IMR-90 (cell line): ENCODE measurements at regions not wholly inside any gene's neighbourhood (a gene's known extent, or its start where the extent isn't known, plus 50 kb on each side); places are given as distances from the start of the nearest gene placed in this dataset.

ENCODE experiments used
- ATAC-seq: fragments of 200-7000 bp; cut with Tn5 transposase; 2 replicates; pipeline ENCODE4 v1.9.1; 2020; ENCODE audit warnings: low read depth, mild to moderate bottlenecking, moderate library complexity
- BruUV-seq: library from RNA; stranded (reverse); fragments of 400-500 nt; replicated peaks from 2 replicates; lab custom pipeline; 2021; lab: Mats Ljungman, UMichigan
- CTCF ChIA-PET: fragments of 300-600 bp; formaldehyde crosslinking; extraction: SDS; loops from one replicate; lab custom pipeline; 2021; ENCODE audit warnings: antibody characterized with exemption; lab: Yijun Ruan, JAX
- POLR2A ChIA-PET: fragments of 300-600 bp; sonication (Branson Sonifier 250); formaldehyde crosslinking; loops from one replicate; lab custom pipeline; 2022; ENCODE audit warnings: antibody characterized with exemption; ENCODE audit not compliant: unreplicated experiment; lab: Charles Lee
- DNase-seq: peaks from one replicate; pipeline ENCODE4 v3.0.0; 2013
- H2AFZ ChIP-seq: replicated peaks from 2 replicates; pipeline ENCODE3; 2013; ENCODE audit warnings: low read length, mild to moderate bottlenecking; ENCODE audit not compliant: poor library complexity
- H2AK5ac ChIP-seq: 2 replicates; pipeline ENCODE4 v1.6.1; 2013; ENCODE audit warnings: low read depth, low read length, inconsistent platforms
- H2AK9ac ChIP-seq: replicated peaks from 2 replicates; pipeline ENCODE3; 2013; ENCODE audit warnings: mild to moderate bottlenecking, low read depth, low read length, moderate library complexity; ENCODE audit not compliant: poor library complexity
- H2BK120ac ChIP-seq: 2 replicates; pipeline ENCODE4 v1.6.1; 2013; ENCODE audit warnings: low read depth, low read length, inconsistent platforms
- H2BK15ac ChIP-seq: 3 replicates; pipeline ENCODE4 v1.6.1; 2013; ENCODE audit warnings: low read depth, low read length, inconsistent platforms
- H2BK20ac ChIP-seq: 2 replicates; pipeline ENCODE4 v1.6.1; 2013; ENCODE audit warnings: low read depth, mild to moderate bottlenecking, inconsistent platforms, low read length, moderate library complexity
- H2BK5ac ChIP-seq: 2 replicates; pipeline ENCODE4 v1.6.1; 2013; ENCODE audit warnings: mild to moderate bottlenecking, low read depth, low read length, inconsistent platforms; ENCODE audit not compliant: poor library complexity, severe bottlenecking
- H3K14ac ChIP-seq: replicated peaks from 2 replicates; pipeline ENCODE4 v1.6.1; 2013; ENCODE audit warnings: low read depth, low read length, inconsistent platforms
- H3K18ac ChIP-seq: 2 replicates; pipeline ENCODE4 v1.6.1; 2013; ENCODE audit warnings: low read depth, low read length, control low read depth
- H3K23ac ChIP-seq: 2 replicates; pipeline ENCODE4 v1.6.1; 2013; ENCODE audit warnings: low read depth, low read length, inconsistent platforms
- H3K27ac ChIP-seq: 2 replicates; pipeline ENCODE4 v1.5.1; 2013; ENCODE audit warnings: mild to moderate bottlenecking, control low read depth, low read length; ENCODE audit not compliant: insufficient read depth
- H3K27me3 ChIP-seq: 2 replicates; pipeline ENCODE4 v1.6.1; 2013; ENCODE audit warnings: low read length; ENCODE audit not compliant: control insufficient read depth, insufficient read depth
- H3K36me3 ChIP-seq: 2 replicates; pipeline ENCODE4 v1.6.1; 2013; ENCODE audit warnings: low read length, mixed read lengths; ENCODE audit not compliant: control insufficient read depth, insufficient read depth
- H3K4ac ChIP-seq: 2 replicates; pipeline ENCODE4 v1.6.1; 2013; ENCODE audit warnings: low read depth, low read length, inconsistent platforms
- H3K4me1 ChIP-seq: 2 replicates; pipeline ENCODE4 v1.6.1; 2013; ENCODE audit warnings: low read length, mixed read lengths; ENCODE audit not compliant: control insufficient read depth, insufficient read depth
- H3K4me2 ChIP-seq: 2 replicates; pipeline ENCODE4 v1.6.1; 2013; ENCODE audit warnings: low read depth, mild to moderate bottlenecking, control low read depth, low read length, moderate library complexity
- H3K4me3 ChIP-seq: 2 replicates; pipeline ENCODE4 v1.5.1; 2013; ENCODE audit warnings: low read depth, mild to moderate bottlenecking, control low read depth, low read length, moderate library complexity; ENCODE audit not compliant: insufficient read depth
- H3K56ac ChIP-seq: 2 replicates; pipeline ENCODE4 v1.6.1; 2013; ENCODE audit warnings: low read length, inconsistent platforms; ENCODE audit not compliant: insufficient read depth; ENCODE audit errors: extremely low read depth
- H3K79me1 ChIP-seq, 2 experiments: 2 replicates each; pipeline ENCODE4 v1.6.1; 2013; ENCODE audit warnings: low read length in 2 of 2, inconsistent platforms in 1 of 2, low read depth in 1 of 2
- H3K9ac ChIP-seq: 2 replicates; pipeline ENCODE4 v1.6.1; 2013; ENCODE audit warnings: low read depth, low read length, control low read depth
- H3K9me1 ChIP-seq: 2 replicates; pipeline ENCODE4 v1.6.1; 2013; ENCODE audit warnings: low read length, inconsistent platforms; ENCODE audit not compliant: insufficient read depth
- H3K9me3 ChIP-seq: 2 replicates; pipeline ENCODE4 v1.6.1; 2013; ENCODE audit warnings: low read length; ENCODE audit not compliant: control insufficient read depth, insufficient read depth
- H4K20me1 ChIP-seq: 2 replicates; pipeline ENCODE4 v1.6.1; 2013; ENCODE audit warnings: low read length, inconsistent platforms; ENCODE audit not compliant: insufficient read depth
- H4K5ac ChIP-seq: 2 replicates; pipeline ENCODE4 v1.6.1; 2013; ENCODE audit warnings: mild to moderate bottlenecking, low read depth, low read length, control low read depth
- H4K8ac ChIP-seq, 2 experiments: 2 replicates each; pipeline ENCODE4 v1.6.1; 2013; ENCODE audit warnings: low read depth in 2 of 2, low read length in 2 of 2, control low read depth in 1 of 2, inconsistent platforms in 1 of 2
- H4K91ac ChIP-seq: 2 replicates; pipeline ENCODE4 v1.6.1; 2013; ENCODE audit warnings: low read depth, low read length, inconsistent platforms; ENCODE audit not compliant: insufficient read depth
- BHLHE40 ChIP-seq: fragments of 150-350 bp; IDR thresholded peaks from 2 replicates; pipeline ENCODE4 v1.6.1; 2016; ENCODE audit warnings: mild to moderate bottlenecking, low read depth, low read length
- CEBPB ChIP-seq: IDR thresholded peaks from 2 replicates; pipeline ENCODE4 v1.6.1; 2012; ENCODE audit warnings: low read depth, low read length, improper control_type of control experiment
- CHD1 ChIP-seq: IDR thresholded peaks from 2 replicates; pipeline ENCODE4 v1.6.1; 2012; ENCODE audit warnings: low read depth, low read length, improper control_type of control experiment
- CTCF ChIP-seq: conservative IDR thresholded peaks from 2 replicates; pipeline ENCODE4 v1.5.1; 2012; ENCODE audit warnings: mild to moderate bottlenecking, low read depth, low read length, improper control_type of control experiment
- ELK1 ChIP-seq: fragments of 150-350 bp; IDR thresholded peaks from 2 replicates; pipeline ENCODE4 v1.6.1; 2016; ENCODE audit warnings: low read depth, mild to moderate bottlenecking, low read length, moderate library complexity, borderline replicate concordance
- FOS ChIP-seq: fragments of 150-350 bp; IDR thresholded peaks from 2 replicates; pipeline ENCODE4 v1.6.1; 2016; ENCODE audit warnings: low read depth, low read length
- MAFK ChIP-seq: IDR thresholded peaks from 2 replicates; pipeline ENCODE4 v1.6.1; 2012; ENCODE audit warnings: low read depth, low read length, improper control_type of control experiment
- MAZ ChIP-seq: IDR thresholded peaks from 2 replicates; pipeline ENCODE4 v1.6.1; 2012; ENCODE audit warnings: low read depth, mild to moderate bottlenecking, low read length, improper control_type of control experiment, moderate library complexity, borderline replicate concordance
- MXI1 ChIP-seq: IDR thresholded peaks from 2 replicates; pipeline ENCODE4 v1.6.1; 2012; ENCODE audit warnings: low read depth, mild to moderate bottlenecking, low read length, moderate library complexity, borderline replicate concordance
- NFE2L2 ChIP-seq: fragments of 150-350 bp; IDR thresholded peaks from 2 replicates; pipeline ENCODE4 v1.6.1; 2016; ENCODE audit warnings: low read depth, mild to moderate bottlenecking, low read length
- POLR2A ChIP-seq: IDR thresholded peaks from 2 replicates; pipeline ENCODE4 v1.6.1; 2012; ENCODE audit warnings: mild to moderate bottlenecking, low read depth, low read length
- RAD21 ChIP-seq: IDR thresholded peaks from 2 replicates; pipeline ENCODE4 v1.6.1; 2012; ENCODE audit warnings: low read length, improper control_type of control experiment
- RCOR1 ChIP-seq: IDR thresholded peaks from 2 replicates; pipeline ENCODE4 v1.6.1; 2012; ENCODE audit warnings: mild to moderate bottlenecking, low read length, improper control_type of control experiment; ENCODE audit not compliant: insufficient replicate concordance
- RFX5 ChIP-seq: IDR thresholded peaks from 2 replicates; pipeline ENCODE4 v1.8.0; 2012; ENCODE audit warnings: low read depth, mild to moderate bottlenecking, low read length, moderate library complexity
- SMC3 ChIP-seq: fragments of 150-350 bp; IDR thresholded peaks from 2 replicates; pipeline ENCODE4 v1.6.1; 2016; ENCODE audit warnings: low read depth, mild to moderate bottlenecking, antibody characterized with exemption, low read length, moderate library complexity
- WGBS, 2 experiments: methylation state at CpG; one replicate each; pipeline versions ENCODE4 v1.1.5 to v1.1.7; 2013; ENCODE audit warnings: missing lambda C conversion rate in 2 of 2; ENCODE audit not compliant: insufficient read length in 1 of 2; ENCODE audit errors: extremely low coverage in 2 of 2; 5-methylcytosine and 5-hydroxymethylcytosine counted together
- dilution Hi-C: fragments of 300-500 bp; cut with HindIII; formaldehyde crosslinking; loops from one replicate; pipeline ENCODE4 v1.14.3; 2018; ENCODE audit warnings: low sequenced_read_pairs; ENCODE audit not compliant: unreplicated experiment
- in situ Hi-C: fragments of 300-500 bp; cut with MboI; formaldehyde crosslinking; loops from 3 replicates; pipeline ENCODE4 v1.14.3; 2019; ENCODE audit warnings: low sequenced_read_pairs, inconsistent platforms, mixed read lengths
- intact Hi-C: fragments of 100-400 bp; cut with micrococcal nuclease; formaldehyde crosslinking; loops from 2 replicates; pipeline ENCODE4 v1.10.0; 2022
- TF ChIP-seq, protein P1 (sequence below): fragments of 150-350 bp; IDR thresholded peaks from 2 replicates; pipeline ENCODE4 v1.6.1; 2017; ENCODE audit warnings: mild to moderate bottlenecking, antibody characterized with exemption, low read length, low read depth

GRCh38 chr14:36006623-36007022, 169.9 kb downstream of the PTCSC3 start:
- no CpG with 5 or more reads among the region's 4 CpGs for WGBS, 2 experiments
- CTCF ChIA-PET, result no interaction called here
- H3K23ac ChIP-seq, result no peak overlapping the region
- H3K4me2 ChIP-seq, result no peak overlapping the region
- POLR2A ChIA-PET, result no interaction called here
- no peak overlapping the region for H3K9ac ChIP-seq
- H3K9me3 ChIP-seq, result no peaks in the 10 kb centered on the region
- no peak overlapping the region for H3K27ac ChIP-seq
- no peak overlapping the region for H3K18ac ChIP-seq
- in situ Hi-C loops (no loop called here), dilution Hi-C loops (no loop called here), intact Hi-C loops (no loop called here)
- DNase-seq, result no peak
- no peaks in the 10 kb centered on the region; the same call in 1 of the 2 replicates for H3K27me3 ChIP-seq
- H2AK5ac ChIP-seq, result no peak overlapping the region
- H3K4ac ChIP-seq, result no peak overlapping the region
- no peak overlapping the region for H4K5ac ChIP-seq
- H3K4me3 ChIP-seq, result no peak overlapping the region
- BruUV-seq, result no TSS peak
- no peak overlapping the region for H2AFZ ChIP-seq
- no peak overlapping the region for H3K14ac ChIP-seq
- H3K56ac ChIP-seq, result no peak overlapping the region
- no peak overlapping the region for H4K8ac ChIP-seq
- H3K36me3 ChIP-seq, result no peaks in the 10 kb centered on the region
- TF ChIP-seq POLR2A (no peak), FOS (no peak), MAZ (no peak), RCOR1 (no peak), ELK1 (no peak), SMC3 (no peak), RAD21 (no peak), CTCF (no peak), RFX5 (no peak), BHLHE40 (no peak), MXI1 (no peak), NFE2L2 (no peak), CHD1 (no peak), CEBPB (no peak), MAFK (no peak)
- TF ChIP-seq, protein P1, sequence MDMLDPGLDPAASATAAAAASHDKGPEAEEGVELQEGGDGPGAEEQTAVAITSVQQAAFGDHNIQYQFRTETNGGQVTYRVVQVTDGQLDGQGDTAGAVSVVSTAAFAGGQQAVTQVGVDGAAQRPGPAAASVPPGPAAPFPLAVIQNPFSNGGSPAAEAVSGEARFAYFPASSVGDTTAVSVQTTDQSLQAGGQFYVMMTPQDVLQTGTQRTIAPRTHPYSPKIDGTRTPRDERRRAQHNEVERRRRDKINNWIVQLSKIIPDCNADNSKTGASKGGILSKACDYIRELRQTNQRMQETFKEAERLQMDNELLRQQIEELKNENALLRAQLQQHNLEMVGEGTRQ, result no peak
- H4K20me1 ChIP-seq, result no peaks in the 10 kb centered on the region
- H2AK9ac ChIP-seq, result no peak overlapping the region
- H3K4me1 ChIP-seq, result no peaks in the 10 kb centered on the region
- ATAC-seq, result no peak
- H2BK5ac ChIP-seq, result no peak overlapping the region
- no peak overlapping the region for H4K91ac ChIP-seq
- H2BK15ac ChIP-seq, result no peak overlapping the region
- H3K9me1 ChIP-seq, result no peaks in the 10 kb centered on the region
- no peak overlapping the region for H2BK120ac ChIP-seq
- H3K79me1 ChIP-seq, result no peaks in the 10 kb centered on the region
- H2BK20ac ChIP-seq, result no peak overlapping the region
